ENCODE measurements at regions not wholly inside any gene's neighbourhood (a gene's known extent, or its start where the extent isn't known, plus 50 kb on each side); places are given as distances from the start of the nearest gene placed in this dataset.

GRCh38 chr4:178192611-178193010 lies 750.4 kb upstream of the AGA start:
- H3K36me3 Mint-ChIP-seq (ENCODE audit: low read depth, unreplicated experiment): no peaks in the 10 kb centered on the region
- no peak for TF ChIP-seq CTCF (IDR thresholded peaks at IDR 0.05; ENCODE audit: unreplicated experiment)
- H3K27me3 Mint-ChIP-seq (ENCODE audit: unreplicated experiment): no peaks in the 10 kb centered on the region
- no peak overlapping the region for H3K27ac Mint-ChIP-seq (ENCODE audit: unreplicated experiment)
- no peak overlapping the region for H3K4me3 Mint-ChIP-seq (ENCODE audit: unreplicated experiment)
- no peak for DNase-seq (ENCODE audit: low spot score)
- no peaks in the 10 kb centered on the region for H3K9me3 Mint-ChIP-seq (ENCODE audit: unreplicated experiment)
- no peaks in the 10 kb centered on the region for H3K4me1 Mint-ChIP-seq (ENCODE audit: unreplicated experiment)

GRCh38 chr4:178196751-178197374 lies 754.6 kb upstream of the AGA start:
- H3K36me3 Mint-ChIP-seq (ENCODE audit: low read depth, unreplicated experiment): no peaks in the 10 kb centered on the region
- no peak overlapping the region for H3K27ac Mint-ChIP-seq (ENCODE audit: unreplicated experiment)
- H3K27me3 Mint-ChIP-seq (ENCODE audit: unreplicated experiment): no peaks in the 10 kb centered on the region
- DNase-seq (ENCODE audit: low spot score): no peak
- H3K4me3 Mint-ChIP-seq (ENCODE audit: unreplicated experiment): no peak overlapping the region
- H3K4me1 Mint-ChIP-seq (ENCODE audit: unreplicated experiment): no peaks in the 10 kb centered on the region
- no peak for TF ChIP-seq CTCF (IDR thresholded peaks at IDR 0.05; ENCODE audit: unreplicated experiment)
- no peaks in the 10 kb centered on the region for H3K9me3 Mint-ChIP-seq (ENCODE audit: unreplicated experiment)

GRCh38 chr4:178198691-178199090 lies 756.5 kb upstream of the AGA start:
- H3K27me3 Mint-ChIP-seq (ENCODE audit: unreplicated experiment): no peaks in the 10 kb centered on the region
- DNase-seq (ENCODE audit: low spot score): no peak
- no peak overlapping the region for H3K4me3 Mint-ChIP-seq (ENCODE audit: unreplicated experiment)
- H3K27ac Mint-ChIP-seq (ENCODE audit: unreplicated experiment): no peak overlapping the region
- no peaks in the 10 kb centered on the region for H3K9me3 Mint-ChIP-seq (ENCODE audit: unreplicated experiment)
- H3K4me1 Mint-ChIP-seq (ENCODE audit: unreplicated experiment): no peaks in the 10 kb centered on the region
- no peaks in the 10 kb centered on the region for H3K36me3 Mint-ChIP-seq (ENCODE audit: low read depth, unreplicated experiment)
- no peak for TF ChIP-seq CTCF (IDR thresholded peaks at IDR 0.05; ENCODE audit: unreplicated experiment)

GRCh38 chr4:178202422-178202821 lies 760.2 kb upstream of the AGA start:
- no peak overlapping the region for H3K4me3 Mint-ChIP-seq (ENCODE audit: unreplicated experiment)
- no peak overlapping the region for H3K27ac Mint-ChIP-seq (ENCODE audit: unreplicated experiment)
- no peak for DNase-seq (ENCODE audit: low spot score)
- H3K36me3 Mint-ChIP-seq (ENCODE audit: low read depth, unreplicated experiment): peaks cover 1% of the 10 kb centered on the region
- H3K4me1 Mint-ChIP-seq (ENCODE audit: unreplicated experiment): no peaks in the 10 kb centered on the region
- H3K27me3 Mint-ChIP-seq (ENCODE audit: unreplicated experiment): peaks cover under 1% of the 10 kb centered on the region
- peaks cover 2% of the 10 kb centered on the region for H3K9me3 Mint-ChIP-seq (ENCODE audit: unreplicated experiment)
- no peak for TF ChIP-seq CTCF (IDR thresholded peaks at IDR 0.05; ENCODE audit: unreplicated experiment)

GRCh38 chr4:178205826-178206225 lies 763.6 kb upstream of the AGA start:
- DNase-seq (ENCODE audit: low spot score): no peak
- peaks cover 5% of the 10 kb centered on the region for H3K9me3 Mint-ChIP-seq (ENCODE audit: unreplicated experiment)
- H3K27ac Mint-ChIP-seq (ENCODE audit: unreplicated experiment): no peak overlapping the region
- TF ChIP-seq CTCF (IDR thresholded peaks at IDR 0.05; ENCODE audit: unreplicated experiment): no peak
- peaks cover 5% of the 10 kb centered on the region for H3K27me3 Mint-ChIP-seq (ENCODE audit: unreplicated experiment)
- H3K4me3 Mint-ChIP-seq (ENCODE audit: unreplicated experiment): no peak overlapping the region
- H3K36me3 Mint-ChIP-seq (ENCODE audit: low read depth, unreplicated experiment): peaks cover 13% of the 10 kb centered on the region
- no peaks in the 10 kb centered on the region for H3K4me1 Mint-ChIP-seq (ENCODE audit: unreplicated experiment)

Measured in endothelial cell (in vitro differentiated cells).